K562 (cell line): ENCODE measurements at regions not wholly inside any gene's neighbourhood (a gene's known extent, or its start where the extent isn't known, plus 50 kb on each side); places are given as distances from the start of the nearest gene placed in this dataset.

ENCODE experiments used
- ATAC-seq: fragments of 200-7000 bp; cut with Tn5 transposase; 3 replicates; pipeline ENCODE4 v1.9.1; 2020; ENCODE audit warnings: moderate library complexity
- BruUV-seq: library from RNA; stranded (reverse); fragments of 400-500 nt; replicated peaks from 2 replicates; lab custom pipeline; 2021; lab: Mats Ljungman, UMichigan
- CTCF ChIA-PET: fragments of 300-600 bp; formaldehyde crosslinking; extraction: SDS; loops from one replicate; lab custom pipeline; 2021; ENCODE audit warnings: low intra/inter-chr PET ratio; lab: Yijun Ruan, JAX
- POLR2A ChIA-PET: fragments of 300-600, 350-650 bp; sonication (Branson Sonifier 250); formaldehyde crosslinking; extraction: SDS; loops from one replicate; lab custom pipeline; 2021; ENCODE audit warnings: antibody characterized with exemption, inconsistent platforms; lab: Yijun Ruan, JAX
- DNase-seq, 4 experiments: peaks; one replicate each; pipeline versions ENCODE4 v3.0.0 to v3.0.0-alpha.2; 2011 to 2018; ENCODE audit warnings: low spot score in 3 of 4, mixed read lengths in 3 of 4; ENCODE audit errors: extremely low read depth in 1 of 4
- FAIRE-seq: peaks from 2 replicates; lab custom pipeline; 2011; peaks lifted over from hg19 to GRCh38; lab: Jason Lieb, UNC
- H2AFZ ChIP-seq: 2 replicates; pipeline ENCODE4 v1.6.0; 2011; ENCODE audit warnings: low read depth, low read length, control low read depth, inconsistent platforms
- H3K27ac ChIP-seq: fragments of 200-600 bp; 3 replicates; pipeline ENCODE4 v1.8.0; 2011; ENCODE audit warnings: low read depth, mild to moderate bottlenecking, control low read depth, inconsistent platforms, low read length, moderate library complexity, mixed read lengths; ENCODE audit errors: extremely low read depth
- H3K27me3 ChIP-seq, 2 experiments: fragments of 300-600 bp in 1 of 2; 2 replicates in 1 of 2; 3 replicates in 1 of 2; pipeline versions ENCODE4 v1.6.0 to v1.8.0; 2011; ENCODE audit warnings: inconsistent platforms in 2 of 2, low read length in 2 of 2, mild to moderate bottlenecking in 1 of 2, mixed read lengths in 1 of 2, moderate library complexity in 1 of 2; ENCODE audit not compliant: control insufficient read depth in 2 of 2, insufficient read depth in 2 of 2
- H3K36me3 ChIP-seq: fragments of 300-600 bp; 3 replicates; pipeline ENCODE4 v1.8.0; 2011; ENCODE audit warnings: mild to moderate bottlenecking, low read length, inconsistent platforms; ENCODE audit not compliant: control insufficient read depth, insufficient read depth
- H3K4me1 ChIP-seq, 2 experiments: fragments of 200-600 bp in 1 of 2; replicated peaks in 1 of 2; 2 replicates in 1 of 2; 3 replicates in 1 of 2; pipeline versions ENCODE4 v1.5.1 to v1.8.0; 2011; ENCODE audit warnings: inconsistent platforms in 2 of 2, low read length in 2 of 2, mild to moderate bottlenecking in 1 of 2, mixed read lengths in 1 of 2, moderate library complexity in 1 of 2; ENCODE audit not compliant: control insufficient read depth in 2 of 2, insufficient read depth in 2 of 2
- H3K4me2 ChIP-seq: 2 replicates; pipeline ENCODE4 v1.6.1; 2011; ENCODE audit warnings: low read length, control low read depth, inconsistent platforms, mixed read lengths; ENCODE audit not compliant: insufficient read depth
- H3K4me3 ChIP-seq: fragments of 200-600 bp; sonication (generic), shearing (Covaris generic); 2 replicates; pipeline ENCODE4 v1.5.1; 2016; ENCODE audit warnings: control low read depth, inconsistent platforms
- H3K79me2 ChIP-seq: fragments of 200-600 bp; 3 replicates; pipeline ENCODE4 v1.8.0; 2011; ENCODE audit warnings: low read length, inconsistent platforms; ENCODE audit not compliant: control insufficient read depth, insufficient read depth
- H3K9ac ChIP-seq, 2 experiments: 2 replicates each; pipeline versions ENCODE4 v1.6.0 to v1.6.1; 2011; ENCODE audit warnings: low read depth in 2 of 2, low read length in 2 of 2, control low read depth in 1 of 2, inconsistent platforms in 1 of 2, mild to moderate bottlenecking in 1 of 2, mixed read lengths in 1 of 2; ENCODE audit not compliant: insufficient read depth in 1 of 2
- H3K9me1 ChIP-seq: one replicate; pipeline ENCODE4 v1.6.0; 2011; ENCODE audit warnings: inconsistent platforms, mild to moderate bottlenecking, low read length, moderate library complexity; ENCODE audit not compliant: control insufficient read depth, insufficient read depth
- H3K9me3 ChIP-seq: replicated peaks from 2 replicates; pipeline ENCODE4 v1.5.1; 2011; ENCODE audit warnings: low read depth, low read length, inconsistent platforms; ENCODE audit not compliant: control insufficient read depth, insufficient read depth
- H4K20me1 ChIP-seq: replicated peaks from 2 replicates; pipeline ENCODE4 v1.6.1; 2011; ENCODE audit warnings: low read length, inconsistent platforms, mixed read lengths; ENCODE audit not compliant: control insufficient read depth, insufficient read depth
- CHD1 ChIP-seq: fragments of 200-600 bp; sonication (generic); IDR thresholded peaks from one replicate; pipeline ENCODE4 v1.6.1; 2012; ENCODE audit warnings: mild to moderate bottlenecking, moderate library complexity, low read length, inconsistent platforms
- HOXB6 ChIP-seq: fragments of 250-450 bp; sonication (Bioruptor Pico); IDR thresholded peaks from 2 replicates; pipeline ENCODE4 v1.5.1; 2022; ENCODE audit warnings: mild to moderate bottlenecking, borderline replicate concordance
- HSF4 ChIP-seq: fragments of 250-450 bp; sonication (Bioruptor Pico); IDR thresholded peaks from 2 replicates; pipeline ENCODE4 v2.1.2; 2022; ENCODE audit warnings: mild to moderate bottlenecking, moderate library complexity, borderline replicate concordance
- KHSRP ChIP-seq: fragments of 450-650 bp; IDR thresholded peaks from 2 replicates; pipeline ENCODE4 v1.6.1; 2017
- LCOR ChIP-seq: sonication (generic); formaldehyde crosslinking; IDR thresholded peaks from 2 replicates; pipeline ENCODE4 v1.8.0; 2022; ENCODE audit warnings: mild to moderate bottlenecking, missing genetic modification reagents
- MECOM ChIP-seq: fragments of 250-450 bp; sonication (Bioruptor Pico); IDR thresholded peaks from 2 replicates; pipeline ENCODE4 v1.8.0; 2022; ENCODE audit warnings: inconsistent platforms
- MTA2 ChIP-seq: fragments of 450-650 bp; IDR thresholded peaks from 2 replicates; pipeline ENCODE4 v1.6.1; 2016; ENCODE audit warnings: low read depth
- NR2C1 ChIP-seq, 2 experiments: fragments of 450-650 bp; IDR thresholded peaks; 2 replicates each; pipeline ENCODE4 v1.6.1; 2017; ENCODE audit warnings: mild to moderate bottlenecking in 2 of 2, antibody characterized with exemption in 1 of 2, inconsistent platforms in 1 of 2, missing compliant biosample characterization in 1 of 2, missing genetic modification characterization in 1 of 2
- SNIP1 ChIP-seq: fragments of 450-650 bp; IDR thresholded peaks from 2 replicates; pipeline ENCODE4 v1.7.1; 2017; ENCODE audit warnings: low read depth, mild to moderate bottlenecking
- ZNF766 ChIP-seq: fragments of 200-800 bp; sonication (Bioruptor generic); conservative IDR thresholded peaks from 2 replicates; pipeline ENCODE4 v1.6.1; 2016; ENCODE audit warnings: missing genetic modification characterization, missing compliant biosample characterization
- WGBS: fragments of 100-300 bp; shearing (Covaris generic); methylation state at CpG from one replicate; pipeline ENCODE4 v1.1.6; 2016; ENCODE audit warnings: low coverage, mixed read lengths; ENCODE audit not compliant: insufficient coverage; ENCODE audit errors: missing lambda C conversion rate; 5-methylcytosine and 5-hydroxymethylcytosine counted together
- in situ Hi-C: fragments of 300-500 bp; cut with MboI; formaldehyde crosslinking; loops from 4 replicates; pipeline ENCODE4 v1.15.0; 2018; ENCODE audit warnings: inconsistent platforms, mixed read lengths
- intact Hi-C: fragments of 100-400 bp; cut with micrococcal nuclease; formaldehyde crosslinking; loops from 2 replicates; pipeline ENCODE4 v1.14.2; 2022

GRCh38 chr13:92966900-92967299 is 259.7 kb upstream of the GPC6 start:
- WGBS = 0% methylated on average over 6 of the region's 6 CpGs
- POLR2A ChIA-PET = interaction anchor here (0.6 kb wide), 1 partner anchor 1379 kb away, joined by 3 read pairs; no protein-coding TSS in a partner anchor
- in situ Hi-C loops (no loop called here), intact Hi-C loops (no loop called here)
- FAIRE-seq = no peak
- Histone ChIP-seq H4K20me1 (no peaks in the 10 kb centered on the region), H3K4me1 (no peaks in the 10 kb centered on the region), H3K9ac (no peak overlapping the region), H3K4me3 (no peak overlapping the region), H3K4me2 (no peak overlapping the region), H3K79me2 (no peaks in the 10 kb centered on the region), H3K36me3 (no peaks in the 10 kb centered on the region), H3K9me3 (no peaks in the 10 kb centered on the region), H3K9me1 (no peaks in the 10 kb centered on the region), H3K27ac (no peak overlapping the region), H3K27me3 (no peaks in the 10 kb centered on the region), H2AFZ (no peak overlapping the region)
- BruUV-seq = no TSS peak
- ATAC-seq = no peak
- no peak for DNase-seq
- TF ChIP-seq KHSRP (no peak), SNIP1 (no peak), ZNF766 (CRISPR knock-in tag) (no peak), MECOM (CRISPR knock-in tag) (no peak), CHD1 (no peak), HSF4 (no peak), MTA2 (no peak), LCOR (no peak), NR2C1 (IDR thresholded peaks at IDR 0.05) (no peak), NR2C1 (tag; IDR thresholded peaks at IDR 0.05) (no peak), HOXB6 (CRISPR knock-in tag) (no peak)
- CTCF ChIA-PET = no interaction called here
